RWPE1 (cell line): ENCODE measurements at regions not wholly inside any gene's neighbourhood (a gene's known extent, or its start where the extent isn't known, plus 50 kb on each side); places are given as distances from the start of the nearest gene placed in this dataset.
"Not testable (repeated sequence)": the region's sequence is repeated elsewhere in the genome, so short reads cannot be mapped to it uniquely, and the experiment has no call there.

Experiments used
- CTCF ChIA-PET: fragments of 350-600 bp; sonication (Branson Sonifier 250); formaldehyde crosslinking; extraction: SDS; loops from one replicate; lab custom pipeline; 2021; lab: Yijun Ruan, JAX
- POLR2A ChIA-PET: fragments of 400-600 bp; formaldehyde crosslinking; extraction: SDS; loops from one replicate; lab custom pipeline; 2020; ENCODE audit warnings: antibody characterized with exemption; ENCODE audit not compliant: low non-redundant PET; lab: Yijun Ruan, JAX
- DNase-seq: peaks from one replicate; pipeline ENCODE4 v3.0.0; 2012; ENCODE audit warnings: low spot score
- H3K27ac ChIP-seq: fragments of 450-650 bp; 2 replicates; pipeline ENCODE4 v1.5.1; 2017
- CTCF ChIP-seq: fragments of 450-650 bp; conservative IDR thresholded peaks from 2 replicates; pipeline ENCODE4 v1.5.1; 2017; ENCODE audit warnings: low read depth, mild to moderate bottlenecking

GRCh38 chr2:192555740-192556139 lies 361.0 kb upstream of the TMEFF2 start:
- no peak for TF ChIP-seq CTCF
- ChIA-PET POLR2A (no interaction called here), CTCF (interaction anchor here (0.9 kb wide), 1 partner anchor 39 kb away, joined by 3 read pairs; no protein-coding TSS in a partner anchor)

GRCh38 chr2:192551760-192552159 lies 357.0 kb upstream of the TMEFF2 start:
- no peak overlapping the region for H3K27ac ChIP-seq
- ChIA-PET POLR2A (no interaction called here), CTCF (no interaction called here)
- TF ChIP-seq CTCF = no peak
- no peak for DNase-seq

More at GRCh38 chr2:192555740-192556139, 361.0 kb upstream of the TMEFF2 start:
- no peak for DNase-seq
- H3K27ac ChIP-seq = no peak overlapping the region

- ChIA-PET CTCF (no interaction called here), POLR2A (no interaction called here)
- peak; percentile 34 for DNase-seq
- TF ChIP-seq CTCF = no peak
- H3K27ac ChIP-seq = no peak overlapping the region
Observed at GRCh38 chr2:192546565-192546964, 351.8 kb upstream of the TMEFF2 start.

GRCh38 chr2:192544371-192544955 lies 349.7 kb upstream of the TMEFF2 start:
- ChIA-PET POLR2A (no interaction called here), CTCF (no interaction called here)
- H3K27ac ChIP-seq = peak overlapping the region; percentile 55; the same call in 1 of the 2 replicates
- TF ChIP-seq CTCF = no peak
- DNase-seq = peak; percentile 57

- H3K27ac ChIP-seq, DNase-seq, POLR2A ChIA-PET, CTCF ChIA-PET: not testable (repeated sequence)
Observed at GRCh38 chr2:192542148-192543066, 347.7 kb upstream of the TMEFF2 start.

DNA sequence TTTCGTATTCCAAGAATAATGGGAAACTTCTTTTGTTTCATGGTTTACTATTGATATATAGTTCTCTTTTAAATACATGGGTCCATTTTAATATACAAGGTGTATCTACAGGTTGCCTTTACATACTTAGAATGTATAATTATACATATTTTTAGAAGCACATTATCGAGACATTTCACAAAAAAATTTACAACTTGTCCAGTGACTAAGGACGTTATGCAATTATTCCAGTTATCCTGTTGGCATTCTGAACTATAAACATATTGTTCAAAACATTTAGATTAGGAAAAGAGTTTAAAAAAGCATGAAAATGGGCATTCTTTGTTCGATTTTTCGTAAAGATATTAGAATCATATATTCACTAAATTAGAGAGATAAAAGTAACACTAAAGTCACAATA lies 344.6 kb upstream of the TMEFF2 start:
- TF ChIP-seq CTCF = no peak
- H3K27ac ChIP-seq = no peak overlapping the region
- no peak for DNase-seq
- POLR2A ChIA-PET = no interaction called here
- CTCF ChIA-PET = no interaction called here
